HEK293 (cell line): ENCODE measurements at regions not wholly inside any gene's neighbourhood (a gene's known extent, or its start where the extent isn't known, plus 50 kb on each side); places are given as distances from the start of the nearest gene placed in this dataset.

ENCODE experiments used
- BCL6B ChIP-seq: fragments of 450-650 bp; formaldehyde crosslinking; IDR thresholded peaks from 2 replicates; pipeline ENCODE4 v1.5.1; 2017; ENCODE audit warnings: missing biosample characterization, missing genetic modification characterization
- ELK4 ChIP-seq: IDR thresholded peaks from 2 replicates; pipeline ENCODE4 v1.6.1; 2011; ENCODE audit warnings: mild to moderate bottlenecking, low read depth, low read length, borderline replicate concordance
- FEZF1 ChIP-seq: fragments of 450-650 bp; formaldehyde crosslinking; IDR thresholded peaks from 2 replicates; pipeline ENCODE4 v1.5.1; 2016; ENCODE audit warnings: missing biosample characterization, missing genetic modification characterization
- KLF1 ChIP-seq: fragments of 450-650 bp; formaldehyde crosslinking; IDR thresholded peaks from 2 replicates; pipeline ENCODE4 v1.5.1; 2016; ENCODE audit warnings: missing biosample characterization, missing genetic modification characterization
- MYNN ChIP-seq: fragments of 450-650 bp; formaldehyde crosslinking; IDR thresholded peaks from 2 replicates; pipeline ENCODE4 v1.5.1; 2016; ENCODE audit warnings: missing biosample characterization, missing genetic modification characterization, borderline replicate concordance
- PATZ1 ChIP-seq: fragments of 450-650 bp; formaldehyde crosslinking; IDR thresholded peaks from 2 replicates; pipeline ENCODE4 v1.5.1; 2016; ENCODE audit warnings: missing biosample characterization, missing genetic modification characterization
- PRDM1 ChIP-seq: fragments of 450-650 bp; formaldehyde crosslinking; IDR thresholded peaks from 2 replicates; pipeline ENCODE4; 2016; ENCODE audit warnings: missing biosample characterization, missing genetic modification characterization
- PRDM6 ChIP-seq: fragments of 450-650 bp; formaldehyde crosslinking; IDR thresholded peaks from 2 replicates; pipeline ENCODE4 v1.5.1; 2017; ENCODE audit warnings: missing biosample characterization, missing genetic modification characterization
- WT1 ChIP-seq: fragments of 450-650 bp; formaldehyde crosslinking; IDR thresholded peaks from 2 replicates; pipeline ENCODE4 v1.5.1; 2016; ENCODE audit warnings: missing biosample characterization, missing genetic modification characterization
- YY1 ChIP-seq: fragments of 450-650 bp; formaldehyde crosslinking; IDR thresholded peaks from 2 replicates; pipeline ENCODE4 v1.5.1; 2018; ENCODE audit warnings: missing biosample characterization, missing genetic modification characterization
- ZBTB21 ChIP-seq: fragments of 450-650 bp; formaldehyde crosslinking; IDR thresholded peaks from 2 replicates; pipeline ENCODE4 v1.5.1; 2017; ENCODE audit warnings: missing biosample characterization, missing genetic modification characterization
- ZBTB44 ChIP-seq: fragments of 450-650 bp; IDR thresholded peaks from 2 replicates; pipeline ENCODE4 v1.5.1; 2018; ENCODE audit warnings: missing biosample characterization, mild to moderate bottlenecking, missing genetic modification characterization
- ZFHX2 ChIP-seq: fragments of 450-650 bp; formaldehyde crosslinking; conservative IDR thresholded peaks from 2 replicates; pipeline ENCODE4 v1.5.1; 2016; ENCODE audit warnings: missing biosample characterization, missing genetic modification characterization
- ZFP37 ChIP-seq: fragments of 450-650 bp; formaldehyde crosslinking; IDR thresholded peaks from 2 replicates; pipeline ENCODE4 v1.5.1; 2016; ENCODE audit warnings: missing biosample characterization, missing genetic modification characterization
- ZNF155 ChIP-seq: fragments of 450-650 bp; formaldehyde crosslinking; IDR thresholded peaks from 2 replicates; pipeline ENCODE4 v1.5.1; 2016; ENCODE audit warnings: missing biosample characterization, missing genetic modification characterization
- ZNF175 ChIP-seq: fragments of 450-650 bp; formaldehyde crosslinking; IDR thresholded peaks from 2 replicates; pipeline ENCODE4 v1.5.1; 2016; ENCODE audit warnings: missing biosample characterization, missing genetic modification characterization
- ZNF184 ChIP-seq: fragments of 450-650 bp; IDR thresholded peaks from 2 replicates; pipeline ENCODE4 v1.5.1; 2018; ENCODE audit warnings: missing biosample characterization, mild to moderate bottlenecking, missing genetic modification characterization
- ZNF214 ChIP-seq: fragments of 450-650 bp; formaldehyde crosslinking; IDR thresholded peaks from 2 replicates; pipeline ENCODE4 v1.5.1; 2017; ENCODE audit warnings: missing biosample characterization, mild to moderate bottlenecking, missing genetic modification characterization, borderline replicate concordance
- ZNF341 ChIP-seq: fragments of 450-650 bp; formaldehyde crosslinking; IDR thresholded peaks from 2 replicates; pipeline ENCODE4; 2016; ENCODE audit warnings: low read depth, missing biosample characterization, missing genetic modification characterization
- ZNF394 ChIP-seq: fragments of 450-650 bp; formaldehyde crosslinking; IDR thresholded peaks from 2 replicates; pipeline ENCODE4 v1.5.1; 2016; ENCODE audit warnings: missing biosample characterization, missing genetic modification characterization, mild to moderate bottlenecking, moderate library complexity, borderline replicate concordance
- ZNF426 ChIP-seq: fragments of 450-650 bp; formaldehyde crosslinking; IDR thresholded peaks from 2 replicates; pipeline ENCODE4 v1.5.1; 2017; ENCODE audit warnings: missing biosample characterization, missing genetic modification characterization, mild to moderate bottlenecking, inconsistent platforms, moderate library complexity
- ZNF433 ChIP-seq: fragments of 450-650 bp; formaldehyde crosslinking; IDR thresholded peaks from 2 replicates; pipeline ENCODE4 v1.5.1; 2016; ENCODE audit warnings: missing biosample characterization, missing genetic modification characterization, low read depth
- ZNF530 ChIP-seq: fragments of 450-650 bp; formaldehyde crosslinking; IDR thresholded peaks from 2 replicates; pipeline ENCODE4 v1.5.1; 2016; ENCODE audit warnings: low read depth, missing biosample characterization, missing genetic modification characterization
- ZNF549 ChIP-seq: fragments of 450-650 bp; IDR thresholded peaks from 2 replicates; pipeline ENCODE4 v1.5.1; 2018; ENCODE audit warnings: missing biosample characterization, missing genetic modification characterization, mild to moderate bottlenecking, inconsistent platforms, moderate library complexity
- ZNF596 ChIP-seq: fragments of 450-650 bp; IDR thresholded peaks from 2 replicates; pipeline ENCODE4 v1.5.0; 2018; ENCODE audit warnings: missing biosample characterization, mild to moderate bottlenecking, missing genetic modification characterization, moderate library complexity
- ZNF600 ChIP-seq: fragments of 450-650 bp; formaldehyde crosslinking; IDR thresholded peaks from 2 replicates; pipeline ENCODE4 v1.5.1; 2016; ENCODE audit warnings: missing biosample characterization, missing genetic modification characterization
- ZNF707 ChIP-seq: fragments of 450-650 bp; formaldehyde crosslinking; IDR thresholded peaks from 2 replicates; pipeline ENCODE4 v1.5.1; 2016; ENCODE audit warnings: missing biosample characterization, missing genetic modification characterization
- ZNF76 ChIP-seq: fragments of 450-650 bp; formaldehyde crosslinking; IDR thresholded peaks from 2 replicates; pipeline ENCODE4; 2016; ENCODE audit warnings: low read depth, missing biosample characterization, missing genetic modification characterization, borderline replicate concordance
- ZNF768 ChIP-seq: fragments of 450-650 bp; formaldehyde crosslinking; IDR thresholded peaks from 2 replicates; pipeline ENCODE4 v1.5.1; 2018; ENCODE audit warnings: missing biosample characterization, mild to moderate bottlenecking, missing genetic modification characterization
- ZNF777 ChIP-seq: fragments of 450-650 bp; formaldehyde crosslinking; IDR thresholded peaks from 2 replicates; pipeline ENCODE4 v1.5.1; 2017; ENCODE audit warnings: missing biosample characterization, missing genetic modification characterization, borderline replicate concordance
- ZNF837 ChIP-seq: fragments of 450-650 bp; formaldehyde crosslinking; IDR thresholded peaks from 2 replicates; pipeline ENCODE4 v1.5.1; 2016; ENCODE audit warnings: missing biosample characterization, missing genetic modification characterization
- ZSCAN16 ChIP-seq: fragments of 450-650 bp; formaldehyde crosslinking; IDR thresholded peaks from 2 replicates; pipeline ENCODE4 v1.5.1; 2016; ENCODE audit warnings: missing biosample characterization, missing genetic modification characterization
- ZSCAN5A ChIP-seq: fragments of 450-650 bp; formaldehyde crosslinking; IDR thresholded peaks from 2 replicates; pipeline ENCODE4 v1.5.1; 2016; ENCODE audit warnings: missing biosample characterization, missing genetic modification characterization

GRCh38 chr15:72968531-72968922, 83.7 kb upstream of the NEO1 start (continued):
- TF ChIP-seq ZBTB44 (tag by site-specific recombination), result peak; percentile 82; the same call in 1 of the 2 replicates
- no peak for TF ChIP-seq ZNF175 (tag by site-specific recombination)
- no peak for TF ChIP-seq ZNF707 (tag by site-specific recombination)
- TF ChIP-seq ZNF341, result peak; percentile 68
- peak; percentile 73; the same call in 1 of the 2 replicates for TF ChIP-seq BCL6B
- no peak for TF ChIP-seq ZNF433
- TF ChIP-seq ZNF394 (tag by site-specific recombination), result no peak
- no peak for TF ChIP-seq ZNF837 (tag by site-specific recombination)
- no peak for TF ChIP-seq ZFHX2 (tag by site-specific recombination)
- no peak for TF ChIP-seq ZSCAN5A (tag by site-specific recombination)
- no peak for TF ChIP-seq ZNF155 (tag by site-specific recombination)
- TF ChIP-seq KLF1 (tag by site-specific recombination), result no peak
- peak; percentile 82 for TF ChIP-seq ZNF184
- no peak for TF ChIP-seq ZNF777 (tag by site-specific recombination)
- no peak for TF ChIP-seq ZNF76
- TF ChIP-seq ZBTB21 (tag by site-specific recombination), result no peak
- no peak for TF ChIP-seq ZNF530 (tag by site-specific recombination)
- TF ChIP-seq ZNF768 (tag by site-specific recombination), result no peak
- peak; percentile 72; the same call in 1 of the 2 replicates for TF ChIP-seq ZNF549
- TF ChIP-seq ZNF600, result peak; percentile 58; the same call in 1 of the 2 replicates
- TF ChIP-seq ZFP37 (tag by site-specific recombination), result no peak
- TF ChIP-seq FEZF1 (tag by site-specific recombination), result peak; percentile 74
- TF ChIP-seq WT1 (tag by site-specific recombination), result peak; percentile 70
- peak; percentile 55; the same call in 1 of the 2 replicates for TF ChIP-seq ZNF214 (tag by site-specific recombination)
- TF ChIP-seq ZNF426 (tag by site-specific recombination), result no peak
- peak; percentile 41; the same call in 1 of the 2 replicates for TF ChIP-seq PATZ1 (tag by site-specific recombination)
- TF ChIP-seq ELK4, result no peak
- TF ChIP-seq PRDM6 (tag by site-specific recombination), result peak; percentile 87
- no peak for TF ChIP-seq ZSCAN16 (tag by site-specific recombination)
- TF ChIP-seq ZNF596 (tag by site-specific recombination), result no peak
- no peak for TF ChIP-seq MYNN (tag by site-specific recombination)
- TF ChIP-seq PRDM1 (tag by site-specific recombination), result no peak
- TF ChIP-seq YY1 (tag by site-specific recombination), result no peak
